HCT116 (cell line): ENCODE measurements at regions not wholly inside any gene's neighbourhood (a gene's known extent, or its start where the extent isn't known, plus 50 kb on each side); places are given as distances from the start of the nearest gene placed in this dataset.

Source experiments
- ATAC-seq: fragments of 200-7000 bp; cut with Tn5 transposase; 2 replicates; pipeline ENCODE4 v1.9.1; 2020; ENCODE audit warnings: mild to moderate bottlenecking, moderate library complexity
- BruUV-seq: library from RNA; stranded (reverse); fragments of 400-500 nt; replicated peaks from 2 replicates; lab custom pipeline; 2021; lab: Mats Ljungman, UMichigan
- CTCF ChIA-PET: fragments of 300-600 bp; sonication (Branson Sonifier 250); formaldehyde crosslinking; loops from one replicate; lab custom pipeline; 2021; ENCODE audit warnings: antibody characterized with exemption; lab: Charles Lee
- POLR2A ChIA-PET: fragments of 300-600, 350-600 bp; sonication (Branson Sonifier 250); formaldehyde crosslinking; loops from one replicate; lab custom pipeline; 2021; ENCODE audit warnings: antibody characterized with exemption; lab: Charles Lee
- RAD21 ChIA-PET, 2 experiments: fragments of 300-600 bp; sonication (Branson Sonifier 250); formaldehyde crosslinking; loops; one replicate each; lab custom pipeline; 2023; ENCODE audit warnings: low total read pairs in 2 of 2; ENCODE audit not compliant: uncharacterized antibody in 2 of 2, unreplicated experiment in 2 of 2, low non-redundant PET in 1 of 2; lab: Charles Lee
- DNase-seq: peaks from one replicate; pipeline ENCODE4 v3.0.0-alpha.2; 2010; ENCODE audit warnings: low read depth, low spot score
- H2AFZ ChIP-seq: fragments of 200-600 bp; shearing (Covaris generic), sonication (generic); 2 replicates; pipeline ENCODE4 v1.6.1; 2017; ENCODE audit warnings: low read depth, mixed run types, mixed read lengths, antibody characterized with exemption, low read length; ENCODE audit not compliant: poor library complexity, severe bottlenecking
- H3K27ac ChIP-seq: 2 replicates; pipeline ENCODE4 v1.5.1; 2012; ENCODE audit warnings: low read depth, low read length
- H3K27me3 ChIP-seq: fragments of 200-600 bp; sonication (generic); 2 replicates; pipeline ENCODE4 v1.6.1; 2016; ENCODE audit warnings: mixed run types, low read length, mixed read lengths; ENCODE audit not compliant: insufficient read depth
- H3K36me3 ChIP-seq, 2 experiments: fragments of 200-500 bp in 1 of 2; fragments of 200-600 bp in 1 of 2; sonication (Bioruptor generic) in 1 of 2; sonication (generic) in 1 of 2; 2 replicates each; pipeline versions ENCODE4 v1.5.1 to v1.6.1; 2014 to 2016; ENCODE audit warnings: low read length in 2 of 2, inconsistent platforms in 1 of 2, mixed read lengths in 1 of 2, mixed run types in 1 of 2; ENCODE audit not compliant: insufficient read depth in 2 of 2, control insufficient read depth in 1 of 2
- H3K4me1 ChIP-seq, 2 experiments: fragments of 200-600 bp in 1 of 2; sonication (generic) in 1 of 2; 2 replicates each; pipeline versions ENCODE4 v1.5.1 to v1.6.1; 2012 to 2017; ENCODE audit warnings: low read length in 2 of 2, inconsistent platforms in 1 of 2, mild to moderate bottlenecking in 1 of 2, mixed read lengths in 1 of 2, mixed run types in 1 of 2, moderate library complexity in 1 of 2; ENCODE audit not compliant: insufficient read depth in 2 of 2, control insufficient read depth in 1 of 2
- H3K4me2 ChIP-seq: fragments of 200-600 bp; sonication (generic); 2 replicates; pipeline ENCODE4 v1.6.1; 2017; ENCODE audit warnings: mixed run types, low read length, mixed read lengths
- H3K4me3 ChIP-seq, 2 experiments: fragments of 200-600 bp in 1 of 2; sonication (generic) in 1 of 2; replicated peaks in 1 of 2; 2 replicates each; pipeline ENCODE4 v1.5.1; 2011 to 2016; ENCODE audit warnings: low read length in 2 of 2, control low read depth in 1 of 2, low read depth in 1 of 2, mild to moderate bottlenecking in 1 of 2, mixed read lengths in 1 of 2, mixed run types in 1 of 2
- H3K79me2 ChIP-seq: fragments of 200-600 bp; sonication (generic); 2 replicates; pipeline ENCODE4 v1.6.1; 2017; ENCODE audit warnings: mild to moderate bottlenecking, mixed run types, low read length, moderate library complexity, mixed read lengths; ENCODE audit not compliant: insufficient read depth
- H3K9ac ChIP-seq: fragments of 200-600 bp; sonication (generic); 2 replicates; pipeline ENCODE4 v1.6.1; 2016; ENCODE audit warnings: low read length, mixed read lengths
- H3K9me2 ChIP-seq: fragments of 200-600 bp; sonication (generic), shearing (Covaris generic); 2 replicates; pipeline ENCODE4 v1.6.1; 2017; ENCODE audit warnings: mixed run types, mild to moderate bottlenecking, moderate library complexity; ENCODE audit not compliant: insufficient read depth
- H3K9me3 ChIP-seq, 2 experiments: fragments of 200-500 bp in 1 of 2; fragments of 200-600 bp in 1 of 2; sonication (Bioruptor generic) in 1 of 2; sonication (generic) in 1 of 2; 2 replicates each; pipeline ENCODE4 v1.6.1; 2014 to 2017; ENCODE audit warnings: low read length in 2 of 2, mixed read lengths in 2 of 2, inconsistent platforms in 1 of 2, low read depth in 1 of 2, mild to moderate bottlenecking in 1 of 2, mixed run types in 1 of 2, moderate library complexity in 1 of 2; ENCODE audit not compliant: control insufficient read depth in 1 of 2, insufficient read depth in 1 of 2
- H4K20me1 ChIP-seq: fragments of 200-600 bp; sonication (generic), shearing (Covaris generic); 2 replicates; pipeline ENCODE4 v1.6.1; 2017; ENCODE audit warnings: mixed run types, mild to moderate bottlenecking, moderate library complexity; ENCODE audit not compliant: insufficient read depth
- CBX3 ChIP-seq: IDR thresholded peaks from 2 replicates; pipeline ENCODE4 v1.6.1; 2012; ENCODE audit warnings: low read depth
- CEBPB ChIP-seq: IDR thresholded peaks from 2 replicates; pipeline ENCODE4 v1.6.1; 2012; ENCODE audit warnings: low read depth
- EGR1 ChIP-seq: IDR thresholded peaks from 2 replicates; pipeline ENCODE4 v1.6.1; 2012; ENCODE audit warnings: low read depth
- FOSL1 ChIP-seq: IDR thresholded peaks from 2 replicates; pipeline ENCODE4 v1.6.1; 2012; ENCODE audit warnings: low read depth
- POLR2A ChIP-seq: IDR thresholded peaks from 2 replicates; pipeline ENCODE4 v1.7.0; 2011; ENCODE audit warnings: borderline replicate concordance; ENCODE audit not compliant: insufficient read depth, insufficient read length; ENCODE audit errors: extremely low read depth
- POLR2AphosphoS5 ChIP-seq: IDR thresholded peaks from 2 replicates; pipeline ENCODE4 v1.6.1; 2011; ENCODE audit warnings: mild to moderate bottlenecking, low read depth, low read length, moderate library complexity
- SIN3A ChIP-seq: IDR thresholded peaks from 2 replicates; pipeline ENCODE4 v1.6.1; 2012; ENCODE audit warnings: low read depth
- SP1 ChIP-seq: IDR thresholded peaks from 2 replicates; pipeline ENCODE4 v1.6.1; 2012; ENCODE audit warnings: low read depth
- SRF ChIP-seq: IDR thresholded peaks from 2 replicates; pipeline ENCODE4 v1.6.1; 2012; ENCODE audit warnings: low read depth
- ZNF274 ChIP-seq: fragments of 200-500 bp; sonication (Bioruptor generic); IDR thresholded peaks from 2 replicates; pipeline ENCODE4 v1.6.1; 2014; ENCODE audit warnings: mild to moderate bottlenecking, low read depth, low read length, inconsistent platforms
- intact Hi-C: fragments of 100-400 bp; cut with micrococcal nuclease; formaldehyde crosslinking; loops from 2 replicates; pipeline ENCODE4 v1.10.0; 2022
- TF ChIP-seq, protein P1 (sequence below), 3 experiments: fragments of 200-600 bp in 1 of 3; sonication (generic) in 1 of 3; IDR thresholded peaks in 2 of 3; conservative IDR thresholded peaks in 1 of 3; 2 replicates each; pipeline ENCODE4 v1.5.1; 2012 to 2017; ENCODE audit warnings: low read depth in 2 of 3, low read length in 2 of 3, antibody characterized with exemption in 1 of 3, borderline replicate concordance in 1 of 3, control low read depth in 1 of 3, mild to moderate bottlenecking in 1 of 3, mixed read lengths in 1 of 3, mixed run types in 1 of 3, moderate library complexity in 1 of 3; ENCODE audit not compliant: insufficient read depth in 1 of 3

DNA sequence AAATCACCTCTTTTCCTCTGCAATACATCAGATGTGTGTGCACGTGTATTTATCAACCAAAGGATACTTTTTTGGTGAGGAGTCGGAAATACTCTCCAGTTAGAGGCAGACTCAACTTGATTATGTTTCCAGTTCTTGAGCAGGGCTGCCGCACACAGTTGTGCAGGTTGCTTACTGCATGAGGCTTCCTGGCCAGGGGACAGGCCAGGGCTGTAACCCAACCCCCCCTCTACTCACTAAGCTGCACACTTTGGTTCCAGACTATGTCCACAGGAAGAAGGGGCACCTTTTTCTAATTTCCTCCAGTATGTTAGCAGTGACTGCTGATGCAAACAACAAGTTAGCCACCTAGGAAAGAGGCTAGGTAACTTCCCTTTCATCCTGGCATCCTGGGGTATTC, 476.9 kb upstream of the TBL1XR1 start (continued):
- TF ChIP-seq, protein P1, sequence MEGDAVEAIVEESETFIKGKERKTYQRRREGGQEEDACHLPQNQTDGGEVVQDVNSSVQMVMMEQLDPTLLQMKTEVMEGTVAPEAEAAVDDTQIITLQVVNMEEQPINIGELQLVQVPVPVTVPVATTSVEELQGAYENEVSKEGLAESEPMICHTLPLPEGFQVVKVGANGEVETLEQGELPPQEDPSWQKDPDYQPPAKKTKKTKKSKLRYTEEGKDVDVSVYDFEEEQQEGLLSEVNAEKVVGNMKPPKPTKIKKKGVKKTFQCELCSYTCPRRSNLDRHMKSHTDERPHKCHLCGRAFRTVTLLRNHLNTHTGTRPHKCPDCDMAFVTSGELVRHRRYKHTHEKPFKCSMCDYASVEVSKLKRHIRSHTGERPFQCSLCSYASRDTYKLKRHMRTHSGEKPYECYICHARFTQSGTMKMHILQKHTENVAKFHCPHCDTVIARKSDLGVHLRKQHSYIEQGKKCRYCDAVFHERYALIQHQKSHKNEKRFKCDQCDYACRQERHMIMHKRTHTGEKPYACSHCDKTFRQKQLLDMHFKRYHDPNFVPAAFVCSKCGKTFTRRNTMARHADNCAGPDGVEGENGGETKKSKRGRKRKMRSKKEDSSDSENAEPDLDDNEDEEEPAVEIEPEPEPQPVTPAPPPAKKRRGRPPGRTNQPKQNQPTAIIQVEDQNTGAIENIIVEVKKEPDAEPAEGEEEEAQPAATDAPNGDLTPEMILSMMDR (IDR thresholded peaks at IDR 0.05 in 2 of 3, conservative IDR thresholded peaks at IDR 0.05 in 1 of 3; ENCODE audit: borderline replicate concordance in 1 of 3, insufficient read depth in 1 of 3, low read depth in 2 of 3, low read length in 2 of 3), result no peak
- TF ChIP-seq EGR1 (no peak), POLR2AphosphoS5 (no peak), ZNF274 (no peak), SRF (no peak), CEBPB (no peak), SIN3A (no peak)

DNA sequence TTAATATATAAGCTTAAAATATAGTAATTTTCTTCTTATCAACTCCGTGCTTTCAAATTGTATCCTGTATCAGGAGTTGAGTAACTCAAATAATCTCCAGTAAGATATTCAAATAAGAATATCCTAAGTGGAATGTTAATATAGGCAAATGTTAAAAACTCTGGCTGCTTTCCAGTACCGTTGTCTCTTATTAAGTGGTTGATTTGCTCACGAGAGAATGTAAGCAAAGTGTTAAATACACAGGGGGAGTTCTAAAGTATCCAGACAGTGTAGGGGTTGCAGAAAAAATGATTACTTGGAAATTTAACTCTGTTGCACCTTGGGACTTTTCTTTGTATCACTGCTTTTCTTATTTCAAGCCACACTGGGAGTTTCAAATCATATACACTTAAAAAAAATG, 478.9 kb upstream of the TBL1XR1 start:
- no peak for TF ChIP-seq FOSL1
- TF ChIP-seq CBX3, result no peak
- no peak for TF ChIP-seq SP1
- TF ChIP-seq POLR2A, result no peak
- ChIA-PET RAD21 (no interaction called here), POLR2A (no interaction called here), CTCF (no interaction called here)
- no peaks in the 10 kb centered on the region for H3K9me2 ChIP-seq
- DNase-seq (no peak), ATAC-seq (no peak)
- H3K4me2 ChIP-seq, result no peak overlapping the region
- intact Hi-C loops, result no loop called here
- H3K36me3 ChIP-seq, result no peaks in the 10 kb centered on the region
- H3K9ac ChIP-seq, result no peak overlapping the region
- no peaks in the 10 kb centered on the region for H3K4me1 ChIP-seq
- H2AFZ ChIP-seq, result no peak overlapping the region
- H3K27ac ChIP-seq, result no peak overlapping the region
- H3K4me3 ChIP-seq, result no peak overlapping the region
- H3K9me3 ChIP-seq, result no peaks in the 10 kb centered on the region
- H3K79me2 ChIP-seq, result no peaks in the 10 kb centered on the region
- H3K27me3 ChIP-seq, result no peaks in the 10 kb centered on the region
- no peaks in the 10 kb centered on the region for H4K20me1 ChIP-seq
- BruUV-seq, result no TSS peak
